Stimulated activated memory B cell treated with anti-CD40 and anti-IgM and Interleukin-4, amounts not matched to agents 10 μg/mL and 1 μg/mL and 100 μg/mL, for 72 hours (primary cell): ENCODE measurements at regions not wholly inside any gene's neighbourhood (a gene's known extent, or its start where the extent isn't known, plus 50 kb on each side); places are given as distances from the start of the nearest gene placed in this dataset.

ENCODE experiments used
- ATAC-seq: fragments of 150-1000 bp; cut with Tn5 transposase; 2 replicates; pipeline ENCODE4 v1.10.0; 2021
- H3K27ac Mint-ChIP-seq: one replicate; pipeline ENCODE4 v1.8.0; 2022; ENCODE audit warnings: mild to moderate bottlenecking, mixed read lengths
- H3K27me3 Mint-ChIP-seq: one replicate; pipeline ENCODE4 v1.8.0; 2022; ENCODE audit warnings: mixed read lengths
- H3K36me3 Mint-ChIP-seq: one replicate; pipeline ENCODE4 v1.8.0; 2022; ENCODE audit warnings: mixed read lengths
- H3K4me1 Mint-ChIP-seq: one replicate; pipeline ENCODE4 v1.8.0; 2022; ENCODE audit warnings: mixed read lengths
- H3K4me3 Mint-ChIP-seq: one replicate; pipeline ENCODE4 v1.8.0; 2022; ENCODE audit warnings: mild to moderate bottlenecking, moderate library complexity, mixed read lengths
- H3K9me3 Mint-ChIP-seq: one replicate; pipeline ENCODE4 v1.8.0; 2022; ENCODE audit warnings: mixed read lengths

- no peak overlapping the region for H3K4me3 Mint-ChIP-seq
- H3K27me3 Mint-ChIP-seq, result no peaks in the 10 kb centered on the region
- H3K27ac Mint-ChIP-seq, result no peak overlapping the region
- H3K9me3 Mint-ChIP-seq, result no peaks in the 10 kb centered on the region
- H3K4me1 Mint-ChIP-seq, result no peaks in the 10 kb centered on the region
- ATAC-seq, result no peak
- no peaks in the 10 kb centered on the region for H3K36me3 Mint-ChIP-seq
These were observed 772.8 kb upstream of the TSPY4 start for GRCh38 chrY:8564421-8564820.

GRCh38 chrY:8566198-8566597 is 771.1 kb upstream of the TSPY4 start:
- Mint-ChIP-seq H3K36me3 (no peaks in the 10 kb centered on the region), H3K27ac (no peak overlapping the region), H3K4me3 (no peak overlapping the region), H3K9me3 (no peaks in the 10 kb centered on the region), H3K27me3 (no peaks in the 10 kb centered on the region), H3K4me1 (no peaks in the 10 kb centered on the region)
- no peak for ATAC-seq

GRCh38 chrY:8570384-8570783 is 766.9 kb upstream of the TSPY4 start:
- Mint-ChIP-seq H3K4me3 (no peak overlapping the region), H3K27me3 (no peaks in the 10 kb centered on the region), H3K4me1 (no peaks in the 10 kb centered on the region), H3K36me3 (no peaks in the 10 kb centered on the region), H3K9me3 (no peaks in the 10 kb centered on the region), H3K27ac (no peak overlapping the region)
- ATAC-seq, result no peak

GRCh38 chrY:8572916-8573315 is 764.3 kb upstream of the TSPY4 start:
- no peak for ATAC-seq
- Mint-ChIP-seq H3K27me3 (no peaks in the 10 kb centered on the region), H3K4me3 (no peak overlapping the region)

GRCh38 chrY:8582277-8582850 is 754.9 kb upstream of the TSPY4 start:
- Mint-ChIP-seq H3K4me3 (no peak overlapping the region), H3K36me3 (no peaks in the 10 kb centered on the region), H3K27ac (no peak overlapping the region), H3K4me1 (no peaks in the 10 kb centered on the region), H3K27me3 (no peaks in the 10 kb centered on the region), H3K9me3 (no peaks in the 10 kb centered on the region)
- no peak for ATAC-seq

More at GRCh38 chrY:8572916-8573315, 764.3 kb upstream of the TSPY4 start:
- H3K27ac Mint-ChIP-seq, result no peak overlapping the region
- no peaks in the 10 kb centered on the region for H3K9me3 Mint-ChIP-seq
- no peaks in the 10 kb centered on the region for H3K36me3 Mint-ChIP-seq
- H3K4me1 Mint-ChIP-seq, result no peaks in the 10 kb centered on the region

- no peaks in the 10 kb centered on the region for H3K4me1 Mint-ChIP-seq
- H3K9me3 Mint-ChIP-seq, result no peaks in the 10 kb centered on the region
- no peaks in the 10 kb centered on the region for H3K27me3 Mint-ChIP-seq
- ATAC-seq, result no peak
- no peak overlapping the region for H3K27ac Mint-ChIP-seq
- H3K4me3 Mint-ChIP-seq, result no peak overlapping the region
- H3K36me3 Mint-ChIP-seq, result no peaks in the 10 kb centered on the region
These were observed 754.1 kb upstream of the TSPY4 start for GRCh38 chrY:8583191-8583590.

- no peak overlapping the region for H3K27ac Mint-ChIP-seq
- no peak for ATAC-seq
- H3K36me3 Mint-ChIP-seq, result no peaks in the 10 kb centered on the region
- H3K4me3 Mint-ChIP-seq, result no peak overlapping the region
- H3K27me3 Mint-ChIP-seq, result no peaks in the 10 kb centered on the region
- H3K4me1 Mint-ChIP-seq, result no peaks in the 10 kb centered on the region
- H3K9me3 Mint-ChIP-seq, result no peaks in the 10 kb centered on the region
These were observed 746.6 kb upstream of the TSPY4 start for GRCh38 chrY:8590641-8591040.

- Mint-ChIP-seq H3K36me3 (no peaks in the 10 kb centered on the region), H3K27me3 (no peaks in the 10 kb centered on the region), H3K4me1 (no peaks in the 10 kb centered on the region), H3K4me3 (no peak overlapping the region), H3K9me3 (no peaks in the 10 kb centered on the region), H3K27ac (no peak overlapping the region)
- no peak for ATAC-seq
These were observed 745.3 kb upstream of the TSPY4 start for GRCh38 chrY:8591821-8592516.

GRCh38 chrY:8594657-8595056 is 742.6 kb upstream of the TSPY4 start:
- H3K9me3 Mint-ChIP-seq, result no peaks in the 10 kb centered on the region
- no peaks in the 10 kb centered on the region for H3K36me3 Mint-ChIP-seq
- no peak overlapping the region for H3K27ac Mint-ChIP-seq
- ATAC-seq, result no peak
- no peaks in the 10 kb centered on the region for H3K27me3 Mint-ChIP-seq
- H3K4me1 Mint-ChIP-seq, result no peaks in the 10 kb centered on the region
- H3K4me3 Mint-ChIP-seq, result no peak overlapping the region

GRCh38 chrY:8599141-8599540 is 738.1 kb upstream of the TSPY4 start:
- Mint-ChIP-seq H3K27me3 (no peaks in the 10 kb centered on the region), H3K9me3 (no peaks in the 10 kb centered on the region), H3K27ac (no peak overlapping the region), H3K36me3 (no peaks in the 10 kb centered on the region), H3K4me1 (no peaks in the 10 kb centered on the region), H3K4me3 (no peak overlapping the region)
- ATAC-seq, result no peak

GRCh38 chrY:8610620-8611019 is 726.6 kb upstream of the TSPY4 start:
- Mint-ChIP-seq H3K9me3 (no peaks in the 10 kb centered on the region), H3K4me3 (no peak overlapping the region), H3K27ac (no peak overlapping the region), H3K4me1 (no peaks in the 10 kb centered on the region), H3K27me3 (no peaks in the 10 kb centered on the region), H3K36me3 (no peaks in the 10 kb centered on the region)
- no peak for ATAC-seq

GRCh38 chrY:8611815-8612214 is 725.4 kb upstream of the TSPY4 start:
- Mint-ChIP-seq H3K27ac (no peak overlapping the region), H3K36me3 (no peaks in the 10 kb centered on the region), H3K27me3 (no peaks in the 10 kb centered on the region), H3K4me3 (no peak overlapping the region), H3K9me3 (no peaks in the 10 kb centered on the region), H3K4me1 (no peaks in the 10 kb centered on the region)
- no peak for ATAC-seq

- Mint-ChIP-seq H3K4me1 (no peaks in the 10 kb centered on the region), H3K27ac (no peak overlapping the region), H3K4me3 (no peak overlapping the region), H3K9me3 (no peaks in the 10 kb centered on the region), H3K36me3 (no peaks in the 10 kb centered on the region), H3K27me3 (no peaks in the 10 kb centered on the region)
- no peak for ATAC-seq
These were observed 719.0 kb upstream of the TSPY4 start for GRCh38 chrY:8618302-8618701.

GRCh38 chrY:8622156-8622555 is 715.1 kb upstream of the TSPY4 start:
- Mint-ChIP-seq H3K27ac (no peak overlapping the region), H3K4me1 (no peaks in the 10 kb centered on the region), H3K9me3 (no peaks in the 10 kb centered on the region), H3K4me3 (no peak overlapping the region), H3K27me3 (no peaks in the 10 kb centered on the region), H3K36me3 (no peaks in the 10 kb centered on the region)
- no peak for ATAC-seq

- no peaks in the 10 kb centered on the region for H3K27me3 Mint-ChIP-seq
- ATAC-seq, result no peak
- H3K4me1 Mint-ChIP-seq, result no peaks in the 10 kb centered on the region
These were observed 714.4 kb upstream of the TSPY4 start for GRCh38 chrY:8622856-8623255.

GRCh38 chrY:8629636-8630035 is 707.6 kb upstream of the TSPY4 start:
- H3K4me3 Mint-ChIP-seq, result no peak overlapping the region
- ATAC-seq, result no peak
- H3K36me3 Mint-ChIP-seq, result no peaks in the 10 kb centered on the region
- peaks cover 8% of the 10 kb centered on the region for H3K4me1 Mint-ChIP-seq
- H3K27me3 Mint-ChIP-seq, result no peaks in the 10 kb centered on the region
- H3K9me3 Mint-ChIP-seq, result peaks cover 5% of the 10 kb centered on the region
- H3K27ac Mint-ChIP-seq, result no peak overlapping the region

More at GRCh38 chrY:8622856-8623255, 714.4 kb upstream of the TSPY4 start:
- Mint-ChIP-seq H3K4me3 (no peak overlapping the region), H3K36me3 (no peaks in the 10 kb centered on the region), H3K27ac (no peak overlapping the region), H3K9me3 (no peaks in the 10 kb centered on the region)
